MM.1S (cell line): ENCODE measurements at regions not wholly inside any gene's neighbourhood (a gene's known extent, or its start where the extent isn't known, plus 50 kb on each side); places are given as distances from the start of the nearest gene placed in this dataset.
"Not testable (repeated sequence)": the region's sequence is repeated elsewhere in the genome, so short reads cannot be mapped to it uniquely, and the experiment has no call there.

Source experiments
- DNase-seq: peaks from one replicate; pipeline ENCODE4 v3.0.0-alpha.2; 2015
- H2AFZ ChIP-seq: fragments of 300-600 bp; sonication (generic); 2 replicates; pipeline ENCODE4 v1.6.0; 2016; ENCODE audit warnings: antibody characterized with exemption, low read length
- H3F3A ChIP-seq: fragments of 300-600 bp; sonication (generic); 2 replicates; pipeline ENCODE4 v1.6.1; 2016; ENCODE audit warnings: mild to moderate bottlenecking, antibody characterized with exemption, low read length, moderate library complexity, mixed read lengths; ENCODE audit not compliant: insufficient read depth
- H3K27ac ChIP-seq: fragments of 300-600 bp; sonication (generic); 2 replicates; pipeline ENCODE4 v1.5.1; 2016; ENCODE audit warnings: mild to moderate bottlenecking, low read length
- H3K27me3 ChIP-seq: fragments of 300-600 bp; sonication (generic); replicated peaks from 2 replicates; pipeline ENCODE4 v1.6.0; 2016; ENCODE audit warnings: low read length; ENCODE audit not compliant: insufficient read depth
- H3K36me3 ChIP-seq: fragments of 300-600 bp; sonication (generic); replicated peaks from 2 replicates; pipeline ENCODE4 v1.6.1; 2016; ENCODE audit warnings: mild to moderate bottlenecking, low read length, mixed read lengths; ENCODE audit not compliant: insufficient read depth
- H3K4me1 ChIP-seq: fragments of 300-600 bp; sonication (generic); 2 replicates; pipeline ENCODE4 v1.6.1; 2016; ENCODE audit warnings: low read length, mixed read lengths
- H3K4me2 ChIP-seq: fragments of 300-600 bp; sonication (generic); 2 replicates; pipeline ENCODE4 v1.6.0; 2016; ENCODE audit warnings: low read depth, low read length
- H3K4me3 ChIP-seq: fragments of 300-600 bp; sonication (generic); 2 replicates; pipeline ENCODE4 v1.5.1; 2016; ENCODE audit warnings: low read length, mixed read lengths
- H3K79me2 ChIP-seq: fragments of 300-600 bp; sonication (generic); 2 replicates; pipeline ENCODE4 v1.6.1; 2016; ENCODE audit warnings: mixed run types, low read length, mixed read lengths
- H3K9ac ChIP-seq: fragments of 300-600 bp; sonication (generic); 2 replicates; pipeline ENCODE4 v1.6.1; 2016; ENCODE audit warnings: low read length, mixed read lengths
- H3K9me2 ChIP-seq: fragments of 300-600 bp; sonication (generic); replicated peaks from 2 replicates; pipeline ENCODE4 v1.6.1; 2016; ENCODE audit warnings: mild to moderate bottlenecking, low read length, mixed read lengths; ENCODE audit not compliant: insufficient read depth
- H3K9me3 ChIP-seq: fragments of 300-600 bp; sonication (generic); replicated peaks from 2 replicates; pipeline ENCODE4 v1.6.1; 2016; ENCODE audit warnings: mild to moderate bottlenecking, low read length, mixed read lengths; ENCODE audit not compliant: insufficient read depth
- H4K20me1 ChIP-seq: fragments of 300-600 bp; sonication (generic); 2 replicates; pipeline ENCODE4 v1.6.1; 2016; ENCODE audit warnings: mild to moderate bottlenecking, low read length, moderate library complexity, mixed read lengths; ENCODE audit not compliant: insufficient read depth
- CTCF ChIP-seq: fragments of 300-600 bp; sonication (generic); IDR thresholded peaks from 2 replicates; pipeline ENCODE4 v1.5.1; 2016; ENCODE audit warnings: antibody characterized with exemption, low read length, mixed read lengths
- EZH2 ChIP-seq: fragments of 300-600 bp; sonication (generic); optimal IDR thresholded peaks from 2 replicates; pipeline ENCODE3; 2017; ENCODE audit warnings: low read depth, mild to moderate bottlenecking, antibody characterized with exemption, low read length, mixed read lengths
- EZH2phosphoT487 ChIP-seq: fragments of 300-600 bp; sonication (generic); IDR thresholded peaks from 2 replicates; pipeline ENCODE4 v1.6.1; 2018; ENCODE audit warnings: antibody characterized with exemption, low read length

- no peak overlapping the region for H3K9ac ChIP-seq
- H4K20me1 ChIP-seq = no peaks in the 10 kb centered on the region
- H2AFZ ChIP-seq = no peak overlapping the region
- no peaks in the 10 kb centered on the region for H3K27me3 ChIP-seq
- no peaks in the 10 kb centered on the region for H3K36me3 ChIP-seq
- H3K4me1 ChIP-seq = no peaks in the 10 kb centered on the region
- TF ChIP-seq CTCF (no peak), EZH2 (no peak), EZH2phosphoT487 (no peak)
- no peaks in the 10 kb centered on the region for H3K9me2 ChIP-seq
- H3K9me3 ChIP-seq = no peaks in the 10 kb centered on the region
- DNase-seq = no peak
- no peaks in the 10 kb centered on the region for H3K79me2 ChIP-seq
- H3K4me2 ChIP-seq = no peak overlapping the region
- H3K27ac ChIP-seq = no peak overlapping the region
- H3K4me3 ChIP-seq = no peak overlapping the region
- H3F3A ChIP-seq = no peaks in the 10 kb centered on the region
Measured at GRCh38 chrX:40388441-40388840, 192.3 kb upstream of the ATP6AP2 start.

GRCh38 chrX:40387869-40388268 lies 192.9 kb upstream of the ATP6AP2 start:
- H3K4me1 ChIP-seq, H3F3A ChIP-seq, H3K27me3 ChIP-seq, H3K27ac ChIP-seq, H3K4me2 ChIP-seq, H3K36me3 ChIP-seq, H3K9ac ChIP-seq, H3K9me3 ChIP-seq, H2AFZ ChIP-seq, H3K9me2 ChIP-seq, H3K4me3 ChIP-seq, DNase-seq, H4K20me1 ChIP-seq, H3K79me2 ChIP-seq: not testable (repeated sequence)

- H3K36me3 ChIP-seq, H2AFZ ChIP-seq, DNase-seq, H3K4me3 ChIP-seq, H3K27me3 ChIP-seq, H3K27ac ChIP-seq, H3K4me2 ChIP-seq, H3K9ac ChIP-seq, H3K79me2 ChIP-seq, H3F3A ChIP-seq, H3K9me2 ChIP-seq, H4K20me1 ChIP-seq, H3K4me1 ChIP-seq, H3K9me3 ChIP-seq: not testable (repeated sequence)
Measured at GRCh38 chrX:40387311-40387710, 193.5 kb upstream of the ATP6AP2 start.

DNA sequence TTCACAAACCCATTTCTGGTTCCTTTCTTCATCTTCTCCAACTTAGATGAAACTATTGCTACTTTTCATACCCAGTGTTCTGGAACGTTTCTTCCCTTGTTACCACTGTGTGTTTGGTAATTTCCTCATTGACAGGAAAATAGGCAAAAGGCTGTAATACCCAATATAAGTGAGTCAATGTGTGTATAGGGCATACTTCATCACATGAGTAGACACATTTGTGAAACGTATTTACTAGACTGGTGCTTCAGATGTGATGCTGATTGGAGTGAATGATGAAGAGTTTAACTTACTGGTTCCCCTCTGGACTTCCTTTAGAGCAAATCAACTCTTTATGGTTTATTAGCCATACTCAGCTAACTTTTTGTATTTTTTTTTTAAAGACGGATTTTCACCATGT lies 195.1 kb upstream of the ATP6AP2 start:
- no peak for DNase-seq
- H3K36me3 ChIP-seq = no peaks in the 10 kb centered on the region
- TF ChIP-seq EZH2 (no peak), CTCF (no peak), EZH2phosphoT487 (no peak)

More for the DNA sequence above, 195.1 kb upstream of the ATP6AP2 start:
- no peak overlapping the region for H2AFZ ChIP-seq
- H3K4me3 ChIP-seq = no peak overlapping the region
- no peak overlapping the region for H3K9ac ChIP-seq
- H3K9me3 ChIP-seq = no peaks in the 10 kb centered on the region
- H3K79me2 ChIP-seq = no peaks in the 10 kb centered on the region
- no peaks in the 10 kb centered on the region for H4K20me1 ChIP-seq
- no peaks in the 10 kb centered on the region for H3F3A ChIP-seq
- no peaks in the 10 kb centered on the region for H3K9me2 ChIP-seq
- H3K4me1 ChIP-seq = no peaks in the 10 kb centered on the region
- H3K27ac ChIP-seq = no peak overlapping the region
- no peaks in the 10 kb centered on the region for H3K27me3 ChIP-seq
- H3K4me2 ChIP-seq = no peak overlapping the region
